Neural cell (in vitro differentiated cells): ENCODE measurements at regions not wholly inside any gene's neighbourhood (a gene's known extent, or its start where the extent isn't known, plus 50 kb on each side); places are given as distances from the start of the nearest gene placed in this dataset.

Experiments used
- H2AFZ ChIP-seq: fragments of 200-600, 300-800 bp; sonication (generic), shearing (Covaris generic); 2 replicates; pipeline ENCODE4 v1.6.0; 2014; ENCODE audit warnings: low read depth, mild to moderate bottlenecking, antibody characterized with exemption, low read length, moderate library complexity
- H3F3A ChIP-seq: fragments of 200-600 bp; shearing (Covaris generic); 2 replicates; pipeline ENCODE4 v1.6.1; 2016; ENCODE audit warnings: mild to moderate bottlenecking, moderate library complexity, mixed read lengths, antibody characterized with exemption, low read length; ENCODE audit not compliant: insufficient read depth, poor library complexity, severe bottlenecking
- H3K27ac ChIP-seq: fragments of 200-600, 300-800 bp; sonication (generic), shearing (Covaris generic); 2 replicates; pipeline ENCODE4 v1.5.1; 2014; ENCODE audit warnings: mild to moderate bottlenecking, low read length, moderate library complexity
- H3K27me3 ChIP-seq: fragments of 300-800, 200-600 bp; sonication (generic), shearing (Covaris generic); 2 replicates; pipeline ENCODE4 v1.6.0; 2014; ENCODE audit warnings: mild to moderate bottlenecking, low read depth, low read length, moderate library complexity; ENCODE audit not compliant: insufficient read depth
- H3K36me3 ChIP-seq: fragments of 300-800, 200-600 bp; sonication (generic), shearing (Covaris generic); 2 replicates; pipeline ENCODE4 v1.5.1; 2014; ENCODE audit warnings: mild to moderate bottlenecking, antibody characterized with exemption, low read length, moderate library complexity; ENCODE audit not compliant: insufficient read depth
- H3K4me2 ChIP-seq: fragments of 300-800, 200-600 bp; sonication (generic), shearing (Covaris generic); 2 replicates; pipeline ENCODE4 v1.6.0; 2014; ENCODE audit warnings: mild to moderate bottlenecking, low read length
- H3K4me3 ChIP-seq: fragments of 300-800, 200-600 bp; sonication (generic), shearing (Covaris generic); 2 replicates; pipeline ENCODE4 v1.5.1; 2014; ENCODE audit warnings: mild to moderate bottlenecking, low read length, moderate library complexity
- H3K79me2 ChIP-seq: fragments of 200-600 bp; shearing (Covaris generic); replicated peaks from 2 replicates; pipeline ENCODE4 v1.6.0; 2014; ENCODE audit warnings: mild to moderate bottlenecking, low read length, moderate library complexity; ENCODE audit not compliant: insufficient read depth
- H3K9ac ChIP-seq: fragments of 300-800, 200-600 bp; sonication (generic), shearing (Covaris generic); 2 replicates; pipeline ENCODE4 v1.6.1; 2016; ENCODE audit warnings: mild to moderate bottlenecking, low read length, mixed read lengths
- H3K9me2 ChIP-seq: fragments of 200-600 bp; shearing (Covaris generic); 2 replicates; pipeline ENCODE4 v1.6.1; 2016; ENCODE audit warnings: mild to moderate bottlenecking, low read length, mixed read lengths; ENCODE audit not compliant: insufficient read depth
- H3K9me3 ChIP-seq: fragments of 200-600, 300-800 bp; sonication (generic), shearing (Covaris generic); 2 replicates; pipeline ENCODE4 v1.6.1; 2016; ENCODE audit warnings: mild to moderate bottlenecking, mixed run types, low read length, moderate library complexity, mixed read lengths
- H4K20me1 ChIP-seq: fragments of 200-600 bp; shearing (Covaris generic); 2 replicates; pipeline ENCODE4 v1.6.1; 2016; ENCODE audit warnings: mild to moderate bottlenecking, mixed run types; ENCODE audit not compliant: insufficient read depth
- CTCF ChIP-seq: fragments of 450-650 bp; IDR thresholded peaks from 2 replicates; pipeline ENCODE4 v1.5.1; 2014; ENCODE audit warnings: antibody characterized with exemption, mild to moderate bottlenecking, moderate library complexity; ENCODE audit not compliant: poor library complexity, severe bottlenecking
- EP300 ChIP-seq: fragments of 450-650 bp; conservative IDR thresholded peaks from 2 replicates; pipeline ENCODE4 v1.6.1; 2014; ENCODE audit warnings: antibody characterized with exemption, mild to moderate bottlenecking, moderate library complexity; ENCODE audit not compliant: poor library complexity, severe bottlenecking
- EZH2 ChIP-seq: fragments of 200-600, 300-800 bp; shearing (Covaris generic), sonication (generic); IDR thresholded peaks from 2 replicates; pipeline ENCODE4 v1.6.1; 2014; ENCODE audit warnings: antibody characterized with exemption, low read length, borderline replicate concordance, mild to moderate bottlenecking; ENCODE audit not compliant: insufficient read depth, poor library complexity, severe bottlenecking
- MXI1 ChIP-seq: fragments of 450-650 bp; conservative IDR thresholded peaks from 2 replicates; pipeline ENCODE4 v1.6.1; 2014; ENCODE audit warnings: antibody characterized with exemption, mild to moderate bottlenecking; ENCODE audit not compliant: poor library complexity, severe bottlenecking
- POLR2AphosphoS5 ChIP-seq: IDR thresholded peaks from 2 replicates; pipeline ENCODE4 v1.6.1; 2012
- RAD21 ChIP-seq: fragments of 450-650 bp; conservative IDR thresholded peaks from 2 replicates; pipeline ENCODE4 v1.6.1; 2014; ENCODE audit warnings: antibody characterized with exemption, mild to moderate bottlenecking, moderate library complexity
- REST ChIP-seq: IDR thresholded peaks from 2 replicates; pipeline ENCODE4 v1.6.1; 2012; ENCODE audit warnings: borderline replicate concordance
- SMC3 ChIP-seq: fragments of 450-650 bp; conservative IDR thresholded peaks from 2 replicates; pipeline ENCODE4 v1.6.1; 2014; ENCODE audit warnings: antibody characterized with exemption, mild to moderate bottlenecking, moderate library complexity; ENCODE audit not compliant: poor library complexity
- TAF1 ChIP-seq: IDR thresholded peaks from 2 replicates; pipeline ENCODE4 v1.6.1; 2012; ENCODE audit warnings: low read depth

- H2AFZ ChIP-seq, result no peak overlapping the region
- no peaks in the 10 kb centered on the region for H3K36me3 ChIP-seq
- H3K27me3 ChIP-seq, result no peaks in the 10 kb centered on the region
- H3K9ac ChIP-seq, result no peak overlapping the region
- H3K27ac ChIP-seq, result no peak overlapping the region
- H3K9me2 ChIP-seq, result no peaks in the 10 kb centered on the region
- H3K4me2 ChIP-seq, result no peak overlapping the region
- no peaks in the 10 kb centered on the region for H3F3A ChIP-seq
- no peaks in the 10 kb centered on the region for H3K79me2 ChIP-seq
- no peak for TF ChIP-seq MXI1
- no peak for TF ChIP-seq REST
- TF ChIP-seq CTCF, result no peak
- no peak for TF ChIP-seq EP300
- no peak for TF ChIP-seq TAF1
- no peak for TF ChIP-seq SMC3
- TF ChIP-seq RAD21, result no peak
- no peak for TF ChIP-seq EZH2
- TF ChIP-seq POLR2AphosphoS5, result no peak
- H4K20me1 ChIP-seq, result no peaks in the 10 kb centered on the region
- no peak overlapping the region for H3K4me3 ChIP-seq
- no peaks in the 10 kb centered on the region for H3K9me3 ChIP-seq
These were observed 70.2 kb upstream of the FSHR start for GRCh38 chr2:49224426-49225010.

- no peaks in the 10 kb centered on the region for H3K27me3 ChIP-seq
- H4K20me1 ChIP-seq, result no peaks in the 10 kb centered on the region
- H3F3A ChIP-seq, result no peaks in the 10 kb centered on the region
- no peaks in the 10 kb centered on the region for H3K9me2 ChIP-seq
- no peak overlapping the region for H2AFZ ChIP-seq
- no peaks in the 10 kb centered on the region for H3K9me3 ChIP-seq
- no peaks in the 10 kb centered on the region for H3K36me3 ChIP-seq
- H3K27ac ChIP-seq, result no peak overlapping the region
- no peak overlapping the region for H3K9ac ChIP-seq
- no peak for TF ChIP-seq EP300
- TF ChIP-seq SMC3, result no peak
- TF ChIP-seq RAD21, result no peak
- TF ChIP-seq EZH2, result no peak
- TF ChIP-seq REST, result no peak
- TF ChIP-seq TAF1, result no peak
- TF ChIP-seq CTCF, result no peak
- no peak for TF ChIP-seq MXI1
- no peak for TF ChIP-seq POLR2AphosphoS5
- no peak overlapping the region for H3K4me2 ChIP-seq
- no peak overlapping the region for H3K4me3 ChIP-seq
- no peaks in the 10 kb centered on the region for H3K79me2 ChIP-seq
These were observed 68.7 kb upstream of the FSHR start for GRCh38 chr2:49222975-49223528.
